GM12865 (cell line): ENCODE measurements at regions not wholly inside any gene's neighbourhood (a gene's known extent, or its start where the extent isn't known, plus 50 kb on each side); places are given as distances from the start of the nearest gene placed in this dataset.

Experiments
- DNase-seq: peaks from one replicate; pipeline ENCODE4 v3.0.0; 2010; ENCODE audit warnings: low read depth
- H3K4me3 ChIP-seq: 2 replicates; pipeline ENCODE4 v1.5.1; 2011; ENCODE audit warnings: mild to moderate bottlenecking, low read depth, low read length, control low read depth
- TF ChIP-seq, protein P1 (sequence below): IDR thresholded peaks from 2 replicates; pipeline ENCODE4 v1.5.1; 2011; ENCODE audit warnings: low read length, control low read depth, low read depth, inconsistent platforms; ENCODE audit not compliant: insufficient read depth; ENCODE audit errors: missing control alignments

DNA sequence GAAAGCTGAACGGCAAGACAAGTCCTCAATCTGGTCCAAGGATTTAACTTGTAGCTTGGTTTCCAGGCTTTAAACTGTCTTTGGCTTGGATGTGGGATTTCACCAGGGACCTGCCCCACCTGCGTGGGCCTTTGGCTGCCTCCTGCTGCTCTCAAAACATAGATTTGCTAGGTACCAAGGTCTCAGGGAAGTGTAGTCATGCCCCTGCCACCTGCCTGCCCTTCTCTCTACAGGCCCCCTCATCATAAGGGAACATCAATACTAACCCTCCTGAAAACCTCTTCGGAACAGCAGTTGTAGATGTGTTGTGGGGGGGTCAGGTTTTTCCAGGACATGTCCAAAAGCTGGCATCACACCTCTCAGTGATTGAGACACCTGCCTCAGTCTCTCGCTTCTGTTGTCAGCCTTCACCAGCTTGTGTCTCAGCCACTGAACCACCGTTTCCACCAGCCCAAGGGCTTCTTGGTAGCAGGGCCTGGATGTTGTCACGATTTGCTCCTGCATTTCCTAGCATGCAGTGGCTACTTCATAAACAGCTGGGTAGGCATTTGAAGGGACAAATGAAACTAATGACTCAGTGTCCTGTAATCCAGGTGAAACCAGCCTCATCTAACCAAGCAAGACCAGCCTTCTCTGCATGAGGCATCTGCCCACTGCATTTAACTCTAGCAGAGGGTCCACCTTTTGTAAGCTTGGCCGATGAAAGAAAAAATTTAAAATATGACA, 141.6 kb upstream of the THBS2 start:
- H3K4me3 ChIP-seq = no peak overlapping the region
- DNase-seq = no peak
- TF ChIP-seq, protein P1, sequence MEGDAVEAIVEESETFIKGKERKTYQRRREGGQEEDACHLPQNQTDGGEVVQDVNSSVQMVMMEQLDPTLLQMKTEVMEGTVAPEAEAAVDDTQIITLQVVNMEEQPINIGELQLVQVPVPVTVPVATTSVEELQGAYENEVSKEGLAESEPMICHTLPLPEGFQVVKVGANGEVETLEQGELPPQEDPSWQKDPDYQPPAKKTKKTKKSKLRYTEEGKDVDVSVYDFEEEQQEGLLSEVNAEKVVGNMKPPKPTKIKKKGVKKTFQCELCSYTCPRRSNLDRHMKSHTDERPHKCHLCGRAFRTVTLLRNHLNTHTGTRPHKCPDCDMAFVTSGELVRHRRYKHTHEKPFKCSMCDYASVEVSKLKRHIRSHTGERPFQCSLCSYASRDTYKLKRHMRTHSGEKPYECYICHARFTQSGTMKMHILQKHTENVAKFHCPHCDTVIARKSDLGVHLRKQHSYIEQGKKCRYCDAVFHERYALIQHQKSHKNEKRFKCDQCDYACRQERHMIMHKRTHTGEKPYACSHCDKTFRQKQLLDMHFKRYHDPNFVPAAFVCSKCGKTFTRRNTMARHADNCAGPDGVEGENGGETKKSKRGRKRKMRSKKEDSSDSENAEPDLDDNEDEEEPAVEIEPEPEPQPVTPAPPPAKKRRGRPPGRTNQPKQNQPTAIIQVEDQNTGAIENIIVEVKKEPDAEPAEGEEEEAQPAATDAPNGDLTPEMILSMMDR = no peak

DNA sequence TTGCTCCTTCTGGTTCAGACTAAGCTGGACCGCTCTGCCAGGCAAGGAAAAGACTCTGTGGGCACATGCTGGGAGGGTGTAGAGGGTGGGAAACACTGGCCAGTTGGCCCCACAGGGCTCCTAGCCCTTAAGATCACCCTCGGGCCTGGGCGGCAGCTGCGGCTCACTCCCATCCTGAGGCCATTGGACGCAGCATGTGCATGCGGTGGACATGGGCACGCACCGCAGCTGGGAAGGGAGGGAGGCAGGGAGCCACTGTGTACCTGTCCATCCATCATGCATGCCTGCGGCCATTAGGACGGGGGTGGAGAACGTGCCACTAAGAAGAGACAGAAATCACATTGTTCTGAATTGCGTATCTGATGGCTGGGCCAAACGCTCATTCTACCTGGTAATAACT, 140.1 kb upstream of the THBS2 start:
- TF ChIP-seq, protein P1 = no peak
- no peak overlapping the region for H3K4me3 ChIP-seq
- DNase-seq = no peak

DNA sequence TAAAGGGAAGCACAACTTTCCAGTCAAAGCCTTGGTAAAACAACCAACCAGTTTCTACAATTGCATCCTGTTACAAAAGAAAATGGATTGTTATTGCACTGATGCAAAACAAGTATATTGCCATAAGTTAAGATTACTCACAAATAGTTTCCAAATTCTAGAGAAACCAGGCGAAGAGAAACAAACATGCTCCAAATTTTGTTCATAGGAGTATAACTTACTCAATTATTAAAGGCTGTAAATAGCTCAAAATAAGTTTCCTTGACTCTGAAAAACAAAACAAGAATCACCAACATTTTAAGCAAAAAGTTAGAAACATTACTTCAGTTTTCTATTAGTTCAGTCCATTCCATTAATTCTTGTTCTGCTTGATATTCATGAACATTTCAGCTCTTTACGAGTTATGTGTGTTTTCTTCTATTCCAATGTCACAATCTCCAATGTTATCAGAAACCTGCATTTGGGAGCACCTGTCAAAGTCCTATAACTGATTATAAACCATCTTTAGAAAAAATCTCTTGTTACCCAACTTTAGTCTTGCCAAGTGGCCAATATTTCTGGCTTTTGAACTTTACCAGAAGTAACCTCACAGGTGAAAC, 137.9 kb upstream of the THBS2 start:
- no peak overlapping the region for H3K4me3 ChIP-seq
- no peak for DNase-seq
- TF ChIP-seq, protein P1 = no peak

DNA sequence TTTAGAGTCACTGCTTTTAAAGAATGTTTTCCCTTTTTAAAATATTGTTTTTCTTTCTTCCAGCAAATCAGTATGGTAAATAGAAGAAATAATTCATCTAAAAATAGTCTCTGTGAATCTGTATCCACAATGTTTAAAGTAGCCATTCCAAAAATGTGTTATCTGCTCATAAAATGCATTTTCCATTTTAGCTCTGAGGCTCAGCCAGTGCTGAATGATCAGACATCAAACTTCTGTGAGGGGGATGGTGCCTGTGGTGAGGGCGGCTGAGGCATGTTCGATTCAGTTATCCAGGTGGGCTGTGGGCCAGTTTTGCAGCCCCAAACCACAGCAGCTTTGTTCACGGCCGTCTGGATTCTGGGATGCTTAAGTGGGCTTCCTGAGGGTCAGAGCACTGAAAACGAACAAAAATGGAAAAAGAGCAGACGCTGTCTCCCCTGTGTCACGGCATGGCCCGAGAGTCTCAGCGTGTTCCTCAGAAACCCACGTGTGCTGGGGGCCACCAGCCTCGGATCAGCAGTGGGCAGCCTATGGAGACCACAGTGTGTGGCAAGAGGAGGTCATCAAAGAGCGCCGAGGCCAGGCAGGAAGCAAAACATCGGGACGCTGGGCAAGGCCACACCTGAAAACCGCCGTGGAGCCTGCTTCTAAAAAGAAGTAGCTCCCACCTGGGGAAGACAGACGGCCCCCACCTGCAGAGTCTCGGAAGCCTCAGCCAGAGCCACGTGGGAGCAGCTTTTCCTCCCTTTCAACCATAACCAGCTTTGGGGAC, 134.9 kb upstream of the THBS2 start:
- DNase-seq = no peak
- no peak overlapping the region for H3K4me3 ChIP-seq
- TF ChIP-seq, protein P1 = no peak

DNA sequence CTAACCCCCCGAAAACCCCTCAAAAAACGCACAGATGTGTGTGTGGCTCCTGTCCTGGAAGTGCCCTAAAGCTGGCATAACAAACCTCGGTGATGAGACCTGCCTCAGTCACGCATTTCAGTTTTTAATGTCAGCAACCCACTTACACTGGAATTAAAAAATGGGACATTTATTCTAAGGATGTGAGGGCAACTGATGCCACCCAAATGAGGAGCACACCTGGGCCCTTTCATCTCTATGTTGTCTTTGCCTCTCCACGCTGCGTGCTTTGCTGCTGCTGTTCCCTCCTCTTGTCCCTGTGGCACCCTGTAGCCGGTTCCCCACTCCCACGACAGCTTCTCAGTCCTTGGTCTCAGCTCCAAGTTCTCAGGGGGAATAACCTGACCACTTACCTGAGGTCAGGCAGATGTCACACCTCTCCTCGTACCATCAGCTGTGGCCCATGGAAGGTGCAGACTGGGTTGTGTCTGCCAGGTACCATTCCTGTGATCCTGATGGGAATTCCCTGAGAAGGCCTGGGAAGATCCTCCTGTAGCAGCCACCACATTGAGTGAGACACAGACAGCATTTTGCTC, 134.2 kb upstream of the THBS2 start:
- H3K4me3 ChIP-seq = no peak overlapping the region
- TF ChIP-seq, protein P1 = no peak
- DNase-seq = no peak

DNA sequence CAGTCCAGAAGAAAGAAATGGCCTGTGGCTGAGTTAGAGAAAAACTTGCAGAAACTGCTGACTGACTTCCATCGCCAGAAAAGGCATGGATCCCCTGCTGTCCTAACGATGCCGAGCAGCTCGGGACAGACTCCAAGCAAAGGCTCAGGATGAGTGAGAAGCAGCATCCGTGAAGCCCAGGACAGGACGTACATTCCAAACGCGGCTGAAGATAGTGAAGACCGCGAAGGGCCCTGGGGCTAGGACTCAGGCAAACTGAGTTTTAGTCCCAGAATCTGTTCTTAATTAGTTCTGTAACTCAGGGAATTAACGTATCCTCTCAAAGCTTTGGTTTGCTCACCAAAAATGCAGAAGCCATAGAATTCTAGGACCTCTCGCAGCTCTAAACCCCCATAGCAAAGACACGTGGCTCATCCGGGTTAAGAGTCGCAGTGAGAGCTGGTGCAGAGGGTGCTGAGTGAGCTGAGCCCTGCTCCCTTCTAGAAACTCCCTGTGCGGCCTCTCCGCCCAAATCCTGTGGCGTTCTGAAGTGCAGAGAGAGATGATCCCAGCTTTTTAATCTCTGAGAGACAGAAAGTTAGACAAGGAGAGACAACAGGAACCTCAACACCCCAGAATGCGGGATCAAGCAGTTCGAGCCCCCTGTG, 132.9 kb upstream of the THBS2 start:
- TF ChIP-seq, protein P1 = no peak
- no peak for DNase-seq
- no peak overlapping the region for H3K4me3 ChIP-seq
